Suppressor macrophage treated with lipopolysaccharide for 1 hour (primary cell): ENCODE measurements at regions not wholly inside any gene's neighbourhood (a gene's known extent, or its start where the extent isn't known, plus 50 kb on each side); places are given as distances from the start of the nearest gene placed in this dataset.
"Not testable (repeated sequence)": the region's sequence is repeated elsewhere in the genome, so short reads cannot be mapped to it uniquely, and the experiment has no call there.

Experiments used
- DNase-seq, 3 donors: peaks; one replicate each; pipeline ENCODE4 v3.0.0-alpha.2; 2020 to 2022

GRCh38 chr1:206408371-206409288 is 61.6 kb upstream of the IKBKE start:
- DNase-seq: not testable (repeated sequence)

- DNase-seq: no peak
Measured at GRCh38 chr1:206411321-206411720, 59.0 kb upstream of the IKBKE start.

GRCh38 chr1:206415942-206416341 is 54.3 kb upstream of the IKBKE start:
- no peak for DNase-seq

GRCh38 chr1:206417774-206418614 is 52.3 kb upstream of the IKBKE start:
- no peak for DNase-seq

GRCh38 chr1:206419250-206419649 is 51.0 kb upstream of the IKBKE start:
- DNase-seq: peak in 1 of 3 donors; percentile 13

GRCh38 chr1:206419783-206420182 is 50.5 kb upstream of the IKBKE start:
- no peak for DNase-seq

GRCh38 chr1:206420471-206420870 is 49.8 kb upstream of the IKBKE start:
- DNase-seq: no peak
